Testis (tissue), 2 donors: ENCODE measurements at regions not wholly inside any gene's neighbourhood (a gene's known extent, or its start where the extent isn't known, plus 50 kb on each side); places are given as distances from the start of the nearest gene placed in this dataset.

Experiments used
- DNase-seq: peaks from one replicate; pipeline ENCODE4 v3.0.0-alpha.2; 2019
- H3K27ac ChIP-seq, 2 donors: fragments of 200-600 bp; sonication (generic); one replicate each; pipeline ENCODE4 v1.5.1; 2019
- H3K27me3 ChIP-seq: fragments of 200-600 bp; sonication (generic); one replicate; pipeline ENCODE4 v1.5.1; 2019
- H3K36me3 ChIP-seq: fragments of 200-600 bp; sonication (generic); one replicate; pipeline ENCODE4 v1.5.1; 2017; ENCODE audit warnings: low read depth; ENCODE audit errors: missing control alignments
- H3K4me1 ChIP-seq: fragments of 200-600 bp; sonication (generic); one replicate; pipeline ENCODE4 v1.5.1; 2019
- H3K4me3 ChIP-seq, 2 donors: fragments of 200-600 bp; sonication (generic); one replicate each; pipeline ENCODE4 v1.5.1; 2017 to 2019
- H3K9me3 ChIP-seq: fragments of 200-600 bp; sonication (generic); one replicate; pipeline ENCODE4 v1.5.1; 2017
- CTCF ChIP-seq, 3 experiments: fragments of 450-650 bp in 2 of 3; fragments of 200-600 bp in 1 of 3; sonication (generic) in 1 of 3; IDR thresholded peaks; one replicate each; pipeline ENCODE4 v1.5.1; 2016 to 2019; ENCODE audit warnings: antibody characterized with exemption in 3 of 3, mild to moderate bottlenecking in 2 of 3, moderate library complexity in 1 of 3
- POLR2A ChIP-seq: fragments of 450-650 bp; IDR thresholded peaks from one replicate; pipeline ENCODE4 v1.6.1; 2017; ENCODE audit warnings: antibody characterized with exemption, mild to moderate bottlenecking, moderate library complexity
- WGBS, 2 donors: methylation state at CpG; one replicate each; pipeline ENCODE4 v1.1.5; 2018; 5-methylcytosine and 5-hydroxymethylcytosine counted together
- intact Hi-C: fragments of 100-400 bp; cut with DNase I; formaldehyde crosslinking; loops from one replicate; pipeline ENCODE4 v1.15.1; 2023; ENCODE audit warnings: low total_unique reads

GRCh38 chr12:19010087-19010486 is 119.4 kb upstream of the PLEKHA5 start:
- TF ChIP-seq CTCF (IDR thresholded peaks at IDR 0.05) (no peak), POLR2A (no peak)
- Histone ChIP-seq H3K4me3 (peak overlapping the region in 1 of 2 donors; percentile 5), H3K36me3 (no peaks in the 10 kb centered on the region), H3K27ac (no peak overlapping the region), H3K4me1 (no peaks in the 10 kb centered on the region), H3K27me3 (no peaks in the 10 kb centered on the region), H3K9me3 (no peaks in the 10 kb centered on the region)
- WGBS, 2 donors = 43 to 45% methylated on average over 3 of the region's 3 CpGs
- no peak for DNase-seq
- intact Hi-C loops = no loop called here

GRCh38 chr12:19010726-19011125 is 118.8 kb upstream of the PLEKHA5 start:
- intact Hi-C loops = no loop called here
- Histone ChIP-seq H3K9me3 (no peaks in the 10 kb centered on the region), H3K4me1 (no peaks in the 10 kb centered on the region), H3K36me3 (no peaks in the 10 kb centered on the region), H3K27ac (no peak overlapping the region), H3K27me3 (no peaks in the 10 kb centered on the region), H3K4me3 (peak overlapping the region in 1 of 2 donors; percentile 5)
- WGBS, 2 donors = 57 to 77% methylated on average over 10 of the region's 10 CpGs
- TF ChIP-seq CTCF (IDR thresholded peaks at IDR 0.05) (no peak), POLR2A (no peak)
- no peak for DNase-seq

- no peak for TF ChIP-seq POLR2A
- H3K27me3 ChIP-seq = no peaks in the 10 kb centered on the region
- DNase-seq = no peak
- no peaks in the 10 kb centered on the region for H3K36me3 ChIP-seq
- no peaks in the 10 kb centered on the region for H3K4me1 ChIP-seq
- H3K27ac ChIP-seq = no peak overlapping the region
- intact Hi-C loops = no loop called here
- H3K4me3 ChIP-seq = no peak overlapping the region
- 92 to 96% methylated on average over 3 of the region's 3 CpGs for WGBS, 2 donors
- no peaks in the 10 kb centered on the region for H3K9me3 ChIP-seq
Observed at GRCh38 chr12:19012965-19013364, 116.6 kb upstream of the PLEKHA5 start.

- intact Hi-C loops = no loop called here
- no peak for TF ChIP-seq CTCF (IDR thresholded peaks at IDR 0.05)
- TF ChIP-seq POLR2A = no peak
- no peak overlapping the region for H3K4me3 ChIP-seq
- DNase-seq = no peak
- H3K9me3 ChIP-seq = no peaks in the 10 kb centered on the region
- 48 to 50% methylated on average over 2 of the region's 2 CpGs for WGBS, 2 donors
- H3K36me3 ChIP-seq = no peaks in the 10 kb centered on the region
- H3K27me3 ChIP-seq = no peaks in the 10 kb centered on the region
- no peaks in the 10 kb centered on the region for H3K4me1 ChIP-seq
- no peak overlapping the region for H3K27ac ChIP-seq
Observed at GRCh38 chr12:19014240-19014639, 115.3 kb upstream of the PLEKHA5 start.

GRCh38 chr12:19015285-19015684 is 114.2 kb upstream of the PLEKHA5 start:
- no peak overlapping the region for H3K27ac ChIP-seq
- no peaks in the 10 kb centered on the region for H3K9me3 ChIP-seq
- no peaks in the 10 kb centered on the region for H3K36me3 ChIP-seq
- H3K4me3 ChIP-seq = no peak overlapping the region
- WGBS, 2 donors = 77 to 85% methylated on average over 5 of the region's 5 CpGs
- DNase-seq = no peak
- H3K4me1 ChIP-seq = no peaks in the 10 kb centered on the region
- H3K27me3 ChIP-seq = no peaks in the 10 kb centered on the region
- TF ChIP-seq CTCF (IDR thresholded peaks at IDR 0.05) (no peak), POLR2A (no peak)
- intact Hi-C loops = no loop called here
